ENCODE measurements at regions not wholly inside any gene's neighbourhood (a gene's known extent, or its start where the extent isn't known, plus 50 kb on each side); places are given as distances from the start of the nearest gene placed in this dataset.

DNA sequence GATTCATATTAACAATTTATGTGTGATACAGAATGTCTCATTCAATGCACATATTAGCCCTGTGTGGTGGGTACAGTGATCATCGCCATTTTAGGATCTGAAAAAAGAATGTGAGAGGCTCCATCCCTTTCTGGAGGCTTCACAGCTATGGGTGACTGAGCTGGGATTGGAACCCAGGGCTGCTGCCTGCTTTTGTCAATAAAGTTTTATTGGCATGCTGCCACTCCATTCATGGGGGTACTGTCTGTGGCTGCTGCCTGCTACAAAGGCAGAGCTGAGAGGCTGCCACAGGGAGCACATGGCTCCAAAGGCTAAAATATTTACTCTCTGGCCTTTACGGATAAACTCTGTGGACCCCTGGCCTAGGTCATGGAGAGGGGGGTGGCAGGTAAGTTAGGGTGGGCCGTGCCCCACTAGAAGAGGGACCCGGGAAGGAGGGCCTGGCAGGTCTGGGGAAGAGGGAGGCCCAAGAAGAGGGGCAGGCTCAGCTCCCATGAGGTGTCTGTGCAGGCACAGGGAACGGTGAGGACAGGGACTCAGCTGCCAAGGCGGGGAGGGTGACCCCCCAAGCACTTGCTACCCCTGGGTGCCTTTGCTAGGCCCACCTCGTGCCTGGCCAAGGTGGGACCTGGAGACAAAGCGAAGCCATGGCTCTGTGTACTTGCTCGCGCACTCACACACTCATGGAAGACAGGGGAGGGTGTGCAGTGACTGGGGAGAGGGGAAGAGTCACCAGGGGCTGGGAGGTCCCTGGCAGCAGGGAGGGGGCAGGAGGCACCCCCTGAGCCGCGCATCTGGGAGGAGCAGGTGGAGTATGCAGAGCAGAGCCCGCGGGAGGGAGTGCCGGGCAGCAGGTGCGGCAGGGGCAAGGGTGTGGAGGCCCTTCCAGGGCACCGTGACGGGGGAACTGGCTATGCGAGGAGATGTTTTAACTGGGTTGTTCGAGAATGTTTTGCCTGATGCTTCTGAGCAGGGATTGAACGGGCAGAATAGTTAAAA, 335.3 kb downstream of the CTTN start:
- no peak for DNase-seq
- Histone ChIP-seq H3K79me2 (ENCODE audit: insufficient read depth) (no peaks in the 10 kb centered on the region), H3K9ac (no peak overlapping the region), H3K4me3 (no peak overlapping the region), H3K4me2 (ENCODE audit: unreplicated experiment) (no peak overlapping the region), H3K27me3 (replicated peaks; ENCODE audit: insufficient read depth) (no peaks in the 10 kb centered on the region), H3K4me1 (ENCODE audit: insufficient read depth) (no peaks in the 10 kb centered on the region), H2AFZ (no peak overlapping the region), H3K27ac (no peak overlapping the region), H3K9me2 (ENCODE audit: insufficient read depth) (no peaks in the 10 kb centered on the region), H3K9me3 (ENCODE audit: low read depth) (no peaks in the 10 kb centered on the region), H4K20me1 (ENCODE audit: insufficient read depth) (no peaks in the 10 kb centered on the region), H3F3A (ENCODE audit: insufficient read depth) (no peaks in the 10 kb centered on the region), H3K36me3 (ENCODE audit: low read depth) (no peaks in the 10 kb centered on the region)
- 61 to 63% methylated on average over 19 to 21 of the region's 21 CpGs for WGBS, 2 experiments (ENCODE audit: low coverage in 1 of 2, low lambda C conversion rate in 2 of 2, missing lambda C conversion rate in 2 of 2)
- in situ Hi-C loops (cut with MboI): no loop called here
- TF ChIP-seq EZH2phosphoT487 (IDR thresholded peaks at IDR 0.05; ENCODE audit: insufficient read depth, low read depth) (no peak), EZH2 (IDR thresholded peaks at IDR 0.05; ENCODE audit: insufficient read depth, poor library complexity, severe bottlenecking) (no peak)

GRCh38 chr11:70734379-70734778, 336.1 kb downstream of the CTTN start:
- no peaks in the 10 kb centered on the region for H3K27me3 ChIP-seq (replicated peaks; ENCODE audit: insufficient read depth)
- H3K79me2 ChIP-seq (ENCODE audit: insufficient read depth): no peaks in the 10 kb centered on the region
- in situ Hi-C loops (cut with MboI): no loop called here

DNA sequence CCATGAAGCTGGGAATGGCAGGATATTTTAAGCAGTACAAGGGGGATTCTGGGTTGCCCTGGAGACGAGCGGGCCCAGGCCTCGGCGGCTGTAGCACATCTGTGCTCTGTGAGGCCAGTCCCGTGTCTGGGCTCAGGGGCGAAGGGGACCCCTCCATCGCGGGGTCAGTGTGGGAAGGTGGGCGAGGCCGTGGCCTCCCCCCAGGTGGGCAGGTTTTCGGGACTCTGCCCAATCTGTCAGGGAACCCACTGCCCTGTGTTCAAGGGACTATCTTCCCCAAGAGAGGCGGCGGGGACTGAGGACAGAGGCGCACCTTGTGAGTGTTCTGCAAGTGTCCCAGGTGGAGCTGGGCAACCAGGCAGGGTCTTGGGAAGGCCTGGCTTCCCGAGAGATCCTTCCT, 336.6 kb downstream of the CTTN start:
- no peak overlapping the region for H3K4me2 ChIP-seq (ENCODE audit: unreplicated experiment)
- no peaks in the 10 kb centered on the region for H3K4me1 ChIP-seq (ENCODE audit: insufficient read depth)
- H3K79me2 ChIP-seq (ENCODE audit: insufficient read depth): no peaks in the 10 kb centered on the region
- H3K9me3 ChIP-seq (ENCODE audit: low read depth): no peaks in the 10 kb centered on the region
- H3K36me3 ChIP-seq (ENCODE audit: low read depth): no peaks in the 10 kb centered on the region
- H3K9ac ChIP-seq: no peak overlapping the region
- no peak overlapping the region for H2AFZ ChIP-seq
- TF ChIP-seq EZH2phosphoT487 (IDR thresholded peaks at IDR 0.05; ENCODE audit: insufficient read depth, low read depth) (no peak), EZH2 (IDR thresholded peaks at IDR 0.05; ENCODE audit: insufficient read depth, poor library complexity, severe bottlenecking) (no peak)
- in situ Hi-C loops (cut with MboI): no loop called here
- H4K20me1 ChIP-seq (ENCODE audit: insufficient read depth): no peaks in the 10 kb centered on the region
- no peak overlapping the region for H3K27ac ChIP-seq
- no peak for DNase-seq
- no peak overlapping the region for H3K4me3 ChIP-seq
- no peaks in the 10 kb centered on the region for H3K27me3 ChIP-seq (replicated peaks; ENCODE audit: insufficient read depth)
- H3F3A ChIP-seq (ENCODE audit: insufficient read depth): no peaks in the 10 kb centered on the region
- 54 to 59% methylated on average over 14 to 15 of the region's 15 CpGs for WGBS, 2 experiments (ENCODE audit: low coverage in 1 of 2, low lambda C conversion rate in 2 of 2, missing lambda C conversion rate in 2 of 2)
- no peaks in the 10 kb centered on the region for H3K9me2 ChIP-seq (ENCODE audit: insufficient read depth)

More at GRCh38 chr11:70734379-70734778, 336.1 kb downstream of the CTTN start:
- Histone ChIP-seq H3K36me3 (ENCODE audit: low read depth) (no peaks in the 10 kb centered on the region), H3K9ac (no peak overlapping the region), H3K4me2 (ENCODE audit: unreplicated experiment) (no peak overlapping the region), H2AFZ (no peak overlapping the region), H3K4me1 (ENCODE audit: insufficient read depth) (no peaks in the 10 kb centered on the region), H3K4me3 (no peak overlapping the region), H3F3A (ENCODE audit: insufficient read depth) (no peaks in the 10 kb centered on the region), H3K9me2 (ENCODE audit: insufficient read depth) (no peaks in the 10 kb centered on the region), H3K27ac (no peak overlapping the region), H3K9me3 (ENCODE audit: low read depth) (no peaks in the 10 kb centered on the region), H4K20me1 (ENCODE audit: insufficient read depth) (no peaks in the 10 kb centered on the region)
- DNase-seq: no peak
- TF ChIP-seq EZH2 (IDR thresholded peaks at IDR 0.05; ENCODE audit: insufficient read depth, poor library complexity, severe bottlenecking) (no peak), EZH2phosphoT487 (IDR thresholded peaks at IDR 0.05; ENCODE audit: insufficient read depth, low read depth) (no peak)
- 51 to 52% methylated on average over 8 of the region's 8 CpGs for WGBS, 2 experiments (ENCODE audit: low coverage in 1 of 2, low lambda C conversion rate in 2 of 2, missing lambda C conversion rate in 2 of 2)

GRCh38 chr11:70735976-70736375, 337.6 kb downstream of the CTTN start:
- H3K36me3 ChIP-seq (ENCODE audit: low read depth): no peaks in the 10 kb centered on the region
- H3K4me2 ChIP-seq (ENCODE audit: unreplicated experiment): no peak overlapping the region
- no peaks in the 10 kb centered on the region for H3K9me2 ChIP-seq (ENCODE audit: insufficient read depth)
- no peak for DNase-seq
- no peak overlapping the region for H2AFZ ChIP-seq
- H3F3A ChIP-seq (ENCODE audit: insufficient read depth): no peaks in the 10 kb centered on the region
- H4K20me1 ChIP-seq (ENCODE audit: insufficient read depth): no peaks in the 10 kb centered on the region
- H3K9ac ChIP-seq: no peak overlapping the region
- WGBS, 2 experiments (ENCODE audit: low coverage in 1 of 2, low lambda C conversion rate in 2 of 2, missing lambda C conversion rate in 2 of 2): 39 to 41% methylated on average over 7 of the region's 7 CpGs
- H3K4me3 ChIP-seq: no peak overlapping the region
- H3K27ac ChIP-seq: no peak overlapping the region
- in situ Hi-C loops (cut with MboI): no loop called here
- no peaks in the 10 kb centered on the region for H3K9me3 ChIP-seq (ENCODE audit: low read depth)
- TF ChIP-seq EZH2 (IDR thresholded peaks at IDR 0.05; ENCODE audit: insufficient read depth, poor library complexity, severe bottlenecking) (no peak), EZH2phosphoT487 (IDR thresholded peaks at IDR 0.05; ENCODE audit: insufficient read depth, low read depth) (no peak)
- no peaks in the 10 kb centered on the region for H3K79me2 ChIP-seq (ENCODE audit: insufficient read depth)
- H3K4me1 ChIP-seq (ENCODE audit: insufficient read depth): no peaks in the 10 kb centered on the region
- H3K27me3 ChIP-seq (replicated peaks; ENCODE audit: insufficient read depth): no peaks in the 10 kb centered on the region

All from GM23248 (cell line).